Effector CD4-positive, alpha-beta T cell (primary cell): ENCODE measurements at regions not wholly inside any gene's neighbourhood (a gene's known extent, or its start where the extent isn't known, plus 50 kb on each side); places are given as distances from the start of the nearest gene placed in this dataset.

Experiments used
- DNase-seq: peaks from one replicate; pipeline ENCODE4 v3.0.0-alpha.2; 2020

DNA sequence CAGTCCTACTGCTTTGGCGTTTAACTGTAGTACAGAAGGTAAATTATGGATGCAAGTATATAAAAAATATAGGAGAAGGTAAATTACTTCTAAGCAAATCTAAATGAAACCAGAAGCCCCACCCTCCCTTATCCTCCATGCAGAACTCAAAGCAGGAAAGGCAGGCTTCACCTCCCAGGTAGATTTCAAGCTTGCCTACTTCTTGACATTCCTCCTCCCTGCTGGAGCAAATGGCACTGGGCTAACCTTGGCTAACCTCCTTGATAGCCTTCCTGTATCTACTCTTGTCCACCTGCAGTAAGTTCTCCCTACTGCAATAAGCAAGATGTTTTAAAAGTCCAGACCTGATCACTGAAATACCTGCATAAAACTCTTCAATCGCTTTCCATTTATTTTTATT lies 396.0 kb downstream of the IRS2 start:
- no peak for DNase-seq

GRCh38 chr13:109389892-109390345 lies 396.5 kb downstream of the IRS2 start:
- no peak for DNase-seq

DNA sequence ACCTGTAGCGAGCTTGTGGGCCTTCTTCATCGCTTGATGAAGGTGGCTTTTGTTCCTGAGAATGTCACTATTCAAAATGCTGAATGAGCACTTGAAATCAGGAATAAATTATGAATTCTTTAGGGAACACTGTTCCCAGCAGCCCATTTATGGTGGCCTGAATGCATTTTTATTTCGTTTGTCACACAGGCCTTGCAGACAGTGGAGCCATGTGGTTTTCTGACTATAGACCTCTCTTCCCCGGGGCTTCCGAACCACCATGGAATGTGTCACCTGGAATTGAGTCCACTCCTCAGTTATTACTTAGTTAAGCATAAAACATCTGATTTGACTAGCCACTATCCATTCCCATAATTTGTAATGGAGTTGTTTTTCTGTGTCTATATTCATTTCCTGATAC lies 396.9 kb downstream of the IRS2 start:
- DNase-seq, result no peak

DNA sequence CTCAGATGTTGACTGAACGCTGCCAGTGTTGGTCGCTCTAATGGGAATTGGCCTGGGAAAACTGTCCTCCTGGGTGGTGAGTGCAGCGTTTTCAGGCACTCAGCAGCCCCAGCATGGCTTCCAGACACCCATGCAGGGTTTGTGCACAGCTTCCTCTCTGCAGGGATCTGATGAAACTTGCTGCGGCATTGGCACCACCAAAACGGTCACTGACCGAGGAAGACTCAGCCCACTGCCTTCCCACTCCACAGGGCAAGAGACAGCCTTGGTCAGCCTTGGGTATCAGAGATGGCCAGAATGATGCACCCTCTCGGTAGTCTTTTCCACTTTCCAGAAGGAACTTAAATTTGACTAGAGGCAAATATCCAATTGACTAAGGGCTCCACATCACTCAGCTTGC lies 398.9 kb downstream of the IRS2 start:
- DNase-seq, result no peak

GRCh38 chr13:109385242-109385560 lies 401.2 kb downstream of the IRS2 start:
- no peak for DNase-seq

- no peak for DNase-seq
Observed at GRCh38 chr13:109384491-109385241, 401.7 kb downstream of the IRS2 start.

DNA sequence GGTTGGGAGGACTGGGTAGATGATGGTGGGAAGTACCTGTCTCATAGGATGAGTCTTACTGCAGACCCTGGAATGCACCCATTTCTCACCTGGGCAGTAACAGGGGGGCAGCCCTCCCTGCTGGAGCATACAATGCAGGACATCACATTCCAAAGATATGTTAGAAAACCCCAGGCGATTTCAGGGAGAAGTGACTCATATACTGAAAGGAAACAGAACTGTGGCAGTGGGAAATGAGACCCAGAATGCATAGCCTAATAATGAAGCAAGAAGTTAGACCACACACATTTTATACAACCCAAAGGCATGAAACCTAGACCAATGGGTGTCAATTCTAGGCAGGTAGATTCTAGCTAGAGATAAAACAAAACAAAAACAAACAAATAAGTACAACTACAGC lies 402.7 kb downstream of the IRS2 start:
- DNase-seq, result no peak

DNA sequence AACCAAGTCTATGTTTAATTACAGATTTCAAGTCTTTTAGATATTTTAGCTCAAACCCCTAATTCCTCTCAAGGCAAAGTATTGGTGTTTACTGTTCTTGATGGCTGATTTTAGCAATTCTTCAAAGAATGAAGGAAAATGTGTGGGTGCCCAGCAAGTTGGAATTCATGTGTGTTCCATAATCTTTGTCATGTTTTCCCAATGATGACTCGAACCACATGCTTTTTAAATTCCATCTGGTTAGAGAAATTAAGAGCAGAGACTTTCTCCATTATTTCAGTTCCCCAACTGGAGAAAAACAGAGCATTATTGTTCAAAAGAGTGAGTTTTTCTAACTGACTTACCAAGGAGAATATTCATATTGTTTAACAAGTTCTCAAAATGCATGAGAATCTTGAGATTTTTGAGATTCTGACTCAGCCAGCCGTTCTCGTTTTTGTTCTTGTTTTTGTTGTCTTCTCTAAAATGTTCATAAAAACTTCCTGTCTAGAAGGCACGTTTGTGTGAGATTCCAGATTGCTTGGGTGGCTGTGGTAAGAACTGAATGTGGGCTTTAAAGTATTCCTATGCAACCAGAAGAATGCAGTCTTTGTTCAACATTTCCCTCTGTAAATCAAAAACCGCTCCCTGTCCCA lies 404.7 kb downstream of the IRS2 start:
- no peak for DNase-seq

DNA sequence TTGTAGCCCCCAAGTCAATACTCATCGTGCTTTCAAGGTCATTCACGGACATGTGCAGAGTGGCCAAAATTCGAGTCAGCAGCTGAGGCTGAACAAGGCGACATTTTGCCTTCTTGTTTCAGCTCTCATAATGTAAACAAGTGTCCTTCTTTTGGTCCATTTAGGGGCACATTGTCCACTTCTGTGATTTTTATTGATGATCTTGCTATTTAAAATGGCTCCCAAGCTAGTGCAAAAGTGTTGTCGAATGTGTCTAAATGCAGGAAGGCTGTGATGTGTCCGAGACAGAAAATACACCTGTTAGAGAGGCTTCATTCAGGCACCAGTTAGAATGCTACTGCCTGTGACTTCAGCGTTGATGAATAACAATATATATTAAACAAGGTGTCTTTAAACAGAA lies 405.9 kb downstream of the IRS2 start:
- DNase-seq, result no peak

DNA sequence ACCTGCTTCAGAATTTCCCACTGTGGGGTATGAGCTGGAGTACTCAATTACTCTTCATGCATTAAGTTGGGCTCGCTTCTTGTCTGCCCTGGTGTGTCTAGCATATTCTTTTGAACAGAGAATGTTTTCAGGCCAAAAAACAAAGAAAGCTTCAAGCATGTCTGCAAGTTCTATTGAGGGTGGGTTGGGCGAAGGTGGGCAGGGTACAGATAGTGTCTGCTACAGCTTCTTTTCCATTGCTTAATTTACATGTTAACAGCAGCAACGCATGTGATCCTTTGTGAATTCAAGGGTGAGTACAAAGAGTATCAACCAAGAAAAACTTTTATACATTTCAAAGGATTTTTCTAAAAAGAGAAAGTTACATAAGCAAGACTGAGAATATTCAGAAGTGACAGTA lies 406.5 kb downstream of the IRS2 start:
- no peak for DNase-seq

DNA sequence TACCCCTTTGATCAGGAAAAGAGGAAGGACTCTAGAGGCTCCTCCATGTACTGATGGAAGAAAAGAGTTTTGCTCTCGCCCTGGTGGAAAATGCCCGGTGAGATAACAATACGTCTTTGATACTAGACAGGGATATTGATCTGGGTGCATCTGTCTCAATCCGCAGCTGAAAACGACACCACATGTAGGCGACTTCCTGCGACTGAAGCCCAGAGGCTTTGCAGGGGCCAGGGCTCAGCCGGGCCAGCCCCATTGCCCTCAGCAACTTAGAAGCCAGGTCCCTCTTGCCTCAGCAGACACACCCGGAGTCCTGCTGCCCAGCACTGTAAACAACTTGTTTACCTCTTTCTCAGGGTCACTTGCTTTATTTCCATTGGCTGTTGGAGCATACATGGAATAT lies 409.4 kb downstream of the IRS2 start:
- DNase-seq, result no peak

- no peak for DNase-seq
Observed at GRCh38 chr13:109374609-109375200, 411.7 kb downstream of the IRS2 start.

DNA sequence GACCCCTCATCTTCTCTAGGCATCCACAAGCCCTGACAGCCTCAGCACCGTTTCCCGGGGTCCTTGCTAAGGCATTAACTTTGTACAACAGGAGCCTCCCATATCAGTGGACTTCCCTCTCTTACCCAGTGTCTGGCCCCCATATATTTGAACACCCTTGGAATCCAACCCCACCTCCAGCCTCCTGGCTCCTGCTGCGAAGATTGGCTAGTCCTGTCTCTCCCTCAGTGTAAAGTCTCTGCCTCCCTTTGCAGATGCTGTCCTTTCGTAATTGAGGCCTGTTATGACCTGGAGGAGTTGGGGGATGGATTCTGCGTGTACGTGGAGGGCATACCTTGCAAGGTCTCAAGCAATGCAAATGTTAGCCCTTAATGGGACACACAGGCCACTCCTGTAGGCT lies 413.7 kb downstream of the IRS2 start:
- no peak for DNase-seq

DNA sequence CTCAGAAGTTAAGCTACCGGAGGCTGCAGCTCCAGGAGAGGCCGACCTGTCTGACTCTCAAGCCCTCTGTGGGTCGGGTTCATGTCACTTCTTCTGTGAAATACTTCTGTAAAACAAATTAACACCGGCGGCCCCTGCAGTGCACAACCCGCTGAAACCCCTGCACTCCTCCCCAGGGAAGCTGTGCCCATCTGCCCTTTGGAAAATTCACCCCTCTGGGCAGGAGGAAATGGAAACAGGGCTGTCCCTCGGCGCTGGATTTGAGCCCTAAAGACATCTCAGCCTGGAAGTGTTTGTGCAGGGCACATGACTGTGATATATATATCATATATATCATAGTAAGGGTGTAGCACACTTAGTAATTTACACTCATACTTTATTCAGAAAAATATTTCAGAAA lies 415.3 kb downstream of the IRS2 start:
- no peak for DNase-seq

- DNase-seq, result no peak
Observed at GRCh38 chr13:109370496-109370895, 415.9 kb downstream of the IRS2 start.

GRCh38 chr13:109369353-109370052 lies 416.9 kb downstream of the IRS2 start:
- no peak for DNase-seq

- DNase-seq, result no peak
Observed at GRCh38 chr13:109368230-109368629, 418.2 kb downstream of the IRS2 start.

- no peak for DNase-seq
Observed at GRCh38 chr13:109366525-109366924, 419.9 kb downstream of the IRS2 start.

DNA sequence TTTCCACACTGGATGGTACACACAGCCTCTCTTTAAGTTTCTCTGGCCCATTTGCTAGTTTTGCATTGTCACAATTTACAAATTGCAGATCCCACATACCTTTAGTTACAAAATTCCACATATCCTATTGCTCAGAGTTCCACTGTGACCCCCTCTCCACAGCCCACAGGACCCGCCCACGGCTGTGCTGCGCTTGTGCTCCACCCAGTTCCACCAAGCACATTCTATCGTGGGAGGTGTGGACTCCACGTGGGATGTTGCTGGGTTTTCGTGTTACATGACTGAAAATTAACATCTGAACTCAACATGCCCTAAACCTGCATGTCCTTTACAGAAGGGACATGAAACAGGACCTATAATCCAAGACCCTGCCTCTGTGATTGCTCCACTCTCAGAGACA lies 423.0 kb downstream of the IRS2 start:
- DNase-seq, result no peak

DNA sequence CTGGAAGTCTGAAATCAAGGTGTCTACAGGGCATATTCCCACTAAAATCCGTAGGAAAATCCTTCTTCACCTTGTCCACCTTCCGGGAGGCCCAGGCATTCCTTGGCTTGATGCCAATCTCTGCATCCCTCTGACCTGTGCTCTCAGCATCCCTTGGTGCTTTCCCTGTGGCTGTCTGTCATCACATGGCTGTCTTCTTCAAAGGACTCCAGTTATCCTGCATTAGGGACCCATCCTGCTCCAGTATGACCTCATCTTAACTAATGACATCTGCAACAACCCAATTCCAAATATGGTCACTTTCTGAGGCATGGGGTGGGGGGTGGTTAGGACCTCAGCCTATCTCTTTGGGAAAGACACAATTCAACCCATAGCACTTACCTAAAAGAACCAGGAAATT lies 423.8 kb downstream of the IRS2 start:
- no peak for DNase-seq

DNA sequence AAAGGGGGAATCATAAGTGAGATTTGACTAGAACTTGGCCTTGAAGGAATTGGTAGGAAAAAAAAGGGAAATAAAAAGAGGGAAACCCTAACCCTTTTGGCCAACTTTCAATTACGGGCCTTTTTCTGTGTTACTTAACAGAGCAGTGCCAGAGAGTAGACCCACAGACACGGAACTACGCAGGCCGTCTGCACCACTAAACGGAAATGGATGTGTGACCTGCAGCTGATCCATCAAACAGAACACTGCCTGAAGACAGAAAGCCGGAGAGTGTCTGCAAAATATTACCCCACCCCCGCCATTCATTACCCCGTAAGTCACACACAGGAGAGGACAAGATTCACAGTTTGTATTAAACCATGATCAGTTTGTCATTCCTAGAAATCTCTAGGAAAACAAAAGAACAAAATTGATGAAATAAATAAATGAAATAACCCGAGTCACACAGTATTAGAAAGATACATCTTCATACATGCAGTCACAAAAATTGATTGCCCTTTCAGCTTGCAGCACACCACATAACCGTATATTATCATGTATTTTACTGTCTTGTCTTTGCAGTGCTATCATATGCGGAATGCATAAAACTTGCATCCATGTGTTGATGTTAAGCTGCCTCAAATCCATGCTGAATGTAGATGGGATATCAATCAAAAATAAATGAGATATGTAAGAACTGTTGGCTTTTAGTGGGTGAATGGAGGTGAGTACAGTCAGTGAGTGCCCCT lies 424.7 kb downstream of the IRS2 start:
- DNase-seq, result no peak

DNA sequence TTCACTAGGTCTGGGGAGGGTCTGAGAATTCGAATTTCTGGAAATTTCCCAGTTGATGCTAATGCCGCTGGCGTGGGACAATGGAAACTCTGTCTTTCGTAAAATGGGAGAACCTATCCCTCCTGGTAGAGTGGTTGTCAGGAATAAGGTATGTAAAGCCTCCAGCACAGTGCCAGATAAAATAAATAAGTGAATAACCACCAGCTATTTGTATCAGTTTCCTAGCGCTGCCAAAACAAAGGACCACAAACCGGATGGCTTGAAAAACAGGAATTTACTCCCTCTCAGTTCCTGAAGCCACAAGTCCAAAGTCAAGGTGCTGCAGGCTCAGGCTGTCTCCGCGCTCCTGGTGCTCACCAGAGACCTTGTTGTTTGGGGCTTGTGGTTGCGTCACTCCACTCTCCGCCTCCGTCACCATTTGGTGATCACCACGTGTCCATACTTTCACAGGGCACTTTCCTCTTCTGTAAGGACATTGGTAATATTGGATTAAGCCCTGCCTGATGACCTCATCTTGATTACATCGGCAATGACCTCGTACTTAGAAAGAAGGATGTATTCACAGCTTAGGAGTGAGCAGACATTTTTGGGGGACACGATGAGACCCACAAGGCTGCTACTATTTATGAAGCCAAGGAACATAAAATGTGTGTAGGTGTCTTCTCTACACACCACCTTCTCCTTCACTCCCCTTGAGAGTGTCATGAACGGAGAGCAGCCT lies 428.5 kb downstream of the IRS2 start:
- DNase-seq, result no peak
